HepG2 (cell line): ENCODE measurements at regions not wholly inside any gene's neighbourhood (a gene's known extent, or its start where the extent isn't known, plus 50 kb on each side); places are given as distances from the start of the nearest gene placed in this dataset.

Experiments used
- ATF1 ChIP-seq: IDR thresholded peaks from 2 replicates; pipeline ENCODE4 v1.6.1; 2016; ENCODE audit warnings: mild to moderate bottlenecking, control low read depth
- CENPT ChIP-seq: sonication (generic); formaldehyde crosslinking; IDR thresholded peaks from 2 replicates; pipeline ENCODE4 v1.8.0; 2022; ENCODE audit warnings: low read depth, mild to moderate bottlenecking, moderate library complexity, missing genetic modification reagents
- GLI4 ChIP-seq: sonication (generic); formaldehyde crosslinking; IDR thresholded peaks from 2 replicates; pipeline ENCODE4 v1.5.1; 2020; ENCODE audit warnings: missing genetic modification reagents, mild to moderate bottlenecking, moderate library complexity, borderline replicate concordance
- HIC2 ChIP-seq: sonication (generic); formaldehyde crosslinking; IDR thresholded peaks from 2 replicates; pipeline ENCODE4 v1.9.0; 2022; ENCODE audit warnings: low read depth, missing genetic modification reagents
- HNF4A ChIP-seq: sonication (generic); formaldehyde crosslinking; IDR thresholded peaks from 2 replicates; pipeline ENCODE4 v1.4.0; 2020; ENCODE audit warnings: missing genetic modification reagents
- HNRNPH1 ChIP-seq: fragments of 200-400 bp; formaldehyde crosslinking; optimal IDR thresholded peaks from 2 replicates; pipeline ENCODE3; 2017; ENCODE audit warnings: mild to moderate bottlenecking, low read depth, low read length
- HOMEZ ChIP-seq: IDR thresholded peaks from 2 replicates; pipeline ENCODE4 v1.6.1; 2016; ENCODE audit warnings: low read depth
- MLXIP ChIP-seq: sonication (generic); formaldehyde crosslinking; IDR thresholded peaks from 2 replicates; pipeline ENCODE4 v1.9.0; 2021; ENCODE audit warnings: missing genetic modification reagents, borderline replicate concordance
- MTF2 ChIP-seq: sonication (generic); formaldehyde crosslinking; IDR thresholded peaks from 2 replicates; pipeline ENCODE4 v1.5.0; 2020; ENCODE audit warnings: missing genetic modification reagents, borderline replicate concordance
- SMC3 ChIP-seq: IDR thresholded peaks from 2 replicates; pipeline ENCODE4 v1.6.1; 2011; ENCODE audit warnings: low read length, improper control_type of control experiment
- SP2 ChIP-seq: sonication (generic); formaldehyde crosslinking; IDR thresholded peaks from 2 replicates; pipeline ENCODE4 v1.5.1; 2020; ENCODE audit warnings: mild to moderate bottlenecking, missing genetic modification reagents
- THAP11 ChIP-seq: IDR thresholded peaks from 2 replicates; pipeline ENCODE4 v1.6.1; 2016; ENCODE audit warnings: missing biosample characterization, missing genetic modification reagents
- ZBTB33 ChIP-seq: sonication (generic); formaldehyde crosslinking; IDR thresholded peaks from 2 replicates; pipeline ENCODE4 v1.4.0; 2020; ENCODE audit warnings: missing genetic modification reagents
- ZNF280B ChIP-seq: sonication (generic); formaldehyde crosslinking; IDR thresholded peaks from 2 replicates; pipeline ENCODE4 v1.5.0; 2020; ENCODE audit warnings: missing genetic modification reagents, mild to moderate bottlenecking, borderline replicate concordance
- ZNF615 ChIP-seq: sonication (generic); formaldehyde crosslinking; IDR thresholded peaks from 2 replicates; pipeline ENCODE4 v1.5.0; 2020; ENCODE audit warnings: mild to moderate bottlenecking, missing genetic modification reagents, borderline replicate concordance
- ZNF770 ChIP-seq: sonication (generic); formaldehyde crosslinking; IDR thresholded peaks from 2 replicates; pipeline ENCODE4 v1.5.0; 2020; ENCODE audit warnings: mild to moderate bottlenecking, missing genetic modification reagents

GRCh38 chr2:20135631-20136050 is 84.2 kb upstream of the LAPTM4A start (continued):
- TF ChIP-seq HIC2 (CRISPR knock-in tag) (0 out of 2 replicates have a peak, but pooled peaks have one; percentile 8), HNRNPH1 (no peak), SP2 (CRISPR knock-in tag) (no peak), SMC3 (peak; percentile 87), ATF1 (no peak), CENPT (no peak), HNF4A (CRISPR knock-in tag) (peak; percentile 43; the same call in 1 of the 2 replicates), ZNF615 (CRISPR knock-in tag) (no peak), ZBTB33 (CRISPR knock-in tag) (peak; percentile 46; the same call in 1 of the 2 replicates), MTF2 (CRISPR knock-in tag) (0 out of 2 replicates have a peak, but pooled peaks have one; percentile 78), GLI4 (CRISPR knock-in tag) (no peak), MLXIP (CRISPR knock-in tag) (no peak), ZNF280B (CRISPR knock-in tag) (no peak), THAP11 (0 out of 2 replicates have a peak, but pooled peaks have one; percentile 24), ZNF770 (CRISPR knock-in tag) (0 out of 2 replicates have a peak, but pooled peaks have one; percentile 51), HOMEZ (CRISPR knock-in tag) (peak; percentile 33; the same call in 1 of the 2 replicates)
